Natural killer cell (primary cell): ENCODE measurements at regions not wholly inside any gene's neighbourhood (a gene's known extent, or its start where the extent isn't known, plus 50 kb on each side); places are given as distances from the start of the nearest gene placed in this dataset.

Experiments used
- ATAC-seq, 3 donors: fragments of 150-1000 bp in 2 of 3; fragments of 200-7000 bp in 1 of 3; cut with Tn5 transposase; 1 replicate in 1 of 3; 2 replicates in 2 of 3; pipeline ENCODE4 v1.10.0; 2021; ENCODE audit warnings: mild to moderate bottlenecking in 2 of 3, moderate library complexity in 2 of 3
- DNase-seq, 2 donors: peaks; one replicate each; pipeline versions ENCODE4 v3.0.0 to v3.0.0-alpha.2; 2013 to 2021; ENCODE audit warnings: mixed read lengths in 1 of 2
- H3K27ac ChIP-seq: one replicate; pipeline ENCODE4 v1.5.1; 2013; ENCODE audit warnings: mild to moderate bottlenecking, low read length
- H3K27me3 ChIP-seq: one replicate; pipeline ENCODE4 v1.6.1; 2013; ENCODE audit warnings: low read length; ENCODE audit not compliant: control insufficient read depth, insufficient read depth
- H3K36me3 ChIP-seq: one replicate; pipeline ENCODE4 v1.6.1; 2013; ENCODE audit warnings: low read length; ENCODE audit not compliant: control insufficient read depth, insufficient read depth
- H3K4me1 ChIP-seq: one replicate; pipeline ENCODE4 v1.6.1; 2013; ENCODE audit warnings: low read length; ENCODE audit not compliant: control insufficient read depth, insufficient read depth
- H3K4me3 ChIP-seq: one replicate; pipeline ENCODE4 v1.5.1; 2013; ENCODE audit warnings: low read length
- H3K9me3 ChIP-seq: one replicate; pipeline ENCODE4 v1.6.1; 2013; ENCODE audit warnings: low read length; ENCODE audit not compliant: control insufficient read depth, insufficient read depth
- H3K27ac Mint-ChIP-seq, 2 donors: one replicate each; pipeline ENCODE4 v1.8.0; 2022; ENCODE audit warnings: mild to moderate bottlenecking in 2 of 2, mixed read lengths in 2 of 2, moderate library complexity in 1 of 2
- H3K27me3 Mint-ChIP-seq, 2 donors: one replicate each; pipeline ENCODE4 v1.8.0; 2022; ENCODE audit warnings: low read depth in 2 of 2, mixed read lengths in 2 of 2
- H3K36me3 Mint-ChIP-seq: one replicate; pipeline ENCODE4 v1.8.0; 2022; ENCODE audit warnings: mixed read lengths
- H3K4me1 Mint-ChIP-seq, 2 donors: one replicate each; pipeline ENCODE4 v1.8.0; 2022; ENCODE audit warnings: mixed read lengths in 2 of 2
- H3K4me3 Mint-ChIP-seq: one replicate; pipeline ENCODE4 v1.8.0; 2022; ENCODE audit warnings: mild to moderate bottlenecking, moderate library complexity, mixed read lengths
- H3K9me3 Mint-ChIP-seq, 2 donors: one replicate each; pipeline ENCODE4 v1.8.0; 2022; ENCODE audit warnings: mixed read lengths in 2 of 2
- CTCF ChIP-seq: fragments of 200-600 bp; IDR thresholded peaks from one replicate; pipeline ENCODE4 v1.8.0; 2022; ENCODE audit warnings: antibody characterized with exemption
- WGBS: methylation state at CpG from one replicate; pipeline ENCODE4 v1.1.7; 2013; ENCODE audit warnings: missing lambda C conversion rate; ENCODE audit not compliant: insufficient coverage; 5-methylcytosine and 5-hydroxymethylcytosine counted together
- intact Hi-C: fragments of 100-400 bp; cut with micrococcal nuclease; formaldehyde crosslinking; loops from one replicate; pipeline ENCODE4 v1.14.2; 2022

- H3K4me1 ChIP-seq = no peaks in the 10 kb centered on the region
- peaks cover 4% of the 10 kb centered on the region for H3K9me3 ChIP-seq
- intact Hi-C loops = no loop called here
- DNase-seq = no peak
- H3K36me3 Mint-ChIP-seq = peaks cover 16% of the 10 kb centered on the region
- no peak overlapping the region for H3K4me3 Mint-ChIP-seq
- peaks cover 9 to 26% of the 10 kb centered on the region in 2 donors for H3K9me3 Mint-ChIP-seq
- H3K27ac Mint-ChIP-seq = no peak overlapping the region
- no peak for ATAC-seq
- no peaks in the 10 kb centered on the region for H3K27me3 ChIP-seq
- TF ChIP-seq CTCF = no peak
- no peaks in the 10 kb centered on the region for H3K4me1 Mint-ChIP-seq
- 100% methylated on average over 1 of the region's 1 CpG for WGBS
- no peak overlapping the region for H3K27ac ChIP-seq
- no peaks in the 10 kb centered on the region for H3K36me3 ChIP-seq
- H3K27me3 Mint-ChIP-seq = no peaks in the 10 kb centered on the region
- H3K4me3 ChIP-seq = no peak overlapping the region
Observed at GRCh38 chr12:38985961-38986360, 80.6 kb upstream of the CPNE8 start.

GRCh38 chr12:38984388-38984787, 79.0 kb upstream of the CPNE8 start:
- Mint-ChIP-seq H3K27me3 (no peaks in the 10 kb centered on the region), H3K4me1 (no peaks in the 10 kb centered on the region), H3K36me3 (peaks cover 16% of the 10 kb centered on the region), H3K9me3 (peaks cover 7 to 23% of the 10 kb centered on the region in 2 donors), H3K27ac (no peak overlapping the region), H3K4me3 (no peak overlapping the region)
- DNase-seq = no peak
- WGBS = no CpG with 5 or more reads among the region's 1 CpG
- no peak for ATAC-seq
- no peak overlapping the region for H3K4me3 ChIP-seq
- intact Hi-C loops = no loop called here
- H3K9me3 ChIP-seq = peaks cover 4% of the 10 kb centered on the region
- H3K27ac ChIP-seq = no peak overlapping the region
- no peaks in the 10 kb centered on the region for H3K27me3 ChIP-seq
- no peaks in the 10 kb centered on the region for H3K4me1 ChIP-seq
- TF ChIP-seq CTCF = no peak
- H3K36me3 ChIP-seq = no peaks in the 10 kb centered on the region

GRCh38 chr12:38983117-38983571, 77.8 kb upstream of the CPNE8 start:
- intact Hi-C loops = no loop called here
- Histone ChIP-seq H3K9me3 (peaks cover 4% of the 10 kb centered on the region), H3K36me3 (no peaks in the 10 kb centered on the region), H3K4me3 (no peak overlapping the region), H3K27me3 (no peaks in the 10 kb centered on the region), H3K4me1 (no peaks in the 10 kb centered on the region), H3K27ac (no peak overlapping the region)
- Mint-ChIP-seq H3K4me1 (no peaks in the 10 kb centered on the region), H3K9me3 (peaks cover 6 to 20% of the 10 kb centered on the region in 2 donors), H3K27me3 (no peaks in the 10 kb centered on the region), H3K36me3 (peaks cover 16% of the 10 kb centered on the region), H3K27ac (no peak overlapping the region), H3K4me3 (no peak overlapping the region)
- DNase-seq (no peak), ATAC-seq (no peak)
- no peak for TF ChIP-seq CTCF
- 87% methylated on average over 6 of the region's 6 CpGs for WGBS

- no CpG with 5 or more reads among the region's 1 CpG for WGBS
- peaks cover 11 to 15% of the 10 kb centered on the region in 2 donors for H3K9me3 Mint-ChIP-seq
Observed at GRCh38 chr12:38977132-38977531, 71.7 kb upstream of the CPNE8 start.

More at GRCh38 chr12:38977132-38977531, 71.7 kb upstream of the CPNE8 start:
- H3K27ac Mint-ChIP-seq = no peak overlapping the region
- DNase-seq (no peak), ATAC-seq (no peak)
- Histone ChIP-seq H3K27ac (no peak overlapping the region), H3K36me3 (no peaks in the 10 kb centered on the region), H3K4me1 (no peaks in the 10 kb centered on the region), H3K27me3 (no peaks in the 10 kb centered on the region), H3K4me3 (no peak overlapping the region), H3K9me3 (no peaks in the 10 kb centered on the region)
- intact Hi-C loops = no loop called here
- no peaks in the 10 kb centered on the region for H3K36me3 Mint-ChIP-seq
- no peak overlapping the region for H3K4me3 Mint-ChIP-seq
- no peaks in the 10 kb centered on the region for H3K27me3 Mint-ChIP-seq
- TF ChIP-seq CTCF = no peak
- no peaks in the 10 kb centered on the region for H3K4me1 Mint-ChIP-seq
